LNCaP clone FGC (cell line): ENCODE measurements at regions not wholly inside any gene's neighbourhood (a gene's known extent, or its start where the extent isn't known, plus 50 kb on each side); places are given as distances from the start of the nearest gene placed in this dataset.

Experiments used
- DNase-seq: peaks from one replicate; pipeline ENCODE4 v3.0.0-alpha.2; 2011; ENCODE audit warnings: low read depth
- H3K4me3 ChIP-seq: 2 replicates; pipeline ENCODE4 v1.5.1; 2011; ENCODE audit warnings: mild to moderate bottlenecking, low read depth, low read length, control low read depth
- TF ChIP-seq, protein P1 (sequence below): IDR thresholded peaks from 2 replicates; pipeline ENCODE4 v1.5.1; 2012; ENCODE audit warnings: mild to moderate bottlenecking; ENCODE audit not compliant: control insufficient read depth, insufficient read depth; ENCODE audit errors: extremely low read depth

DNA sequence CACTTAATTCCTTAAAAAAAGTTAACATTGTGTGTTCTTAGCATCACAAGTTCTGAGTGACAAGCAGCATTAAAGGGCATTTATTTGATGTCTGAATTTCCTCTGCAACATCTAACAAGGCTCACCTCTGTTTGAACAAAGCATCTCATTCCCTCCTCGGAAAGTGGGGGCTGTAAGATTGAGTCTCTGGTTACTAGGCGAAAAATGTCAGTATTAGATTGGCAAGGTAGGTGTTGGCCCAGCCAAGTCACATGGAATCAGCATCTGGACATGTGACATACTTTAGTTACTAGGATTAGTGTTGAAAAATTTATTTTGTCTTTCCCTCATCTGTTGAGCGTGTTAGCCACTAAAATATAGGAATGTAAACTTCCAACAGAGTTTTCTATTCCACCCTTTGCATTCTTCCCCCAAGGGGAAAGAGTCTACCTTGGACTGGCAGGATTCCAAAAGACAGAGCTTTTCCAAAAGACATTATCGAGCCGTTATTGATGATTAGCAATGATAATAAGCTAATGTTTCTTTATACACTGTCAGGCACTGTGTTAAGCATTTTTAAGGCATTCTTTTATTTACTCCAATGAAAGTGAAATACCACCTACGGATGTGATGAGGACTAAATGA lies 194.9 kb upstream of the BTG1 start:
- TF ChIP-seq, protein P1, sequence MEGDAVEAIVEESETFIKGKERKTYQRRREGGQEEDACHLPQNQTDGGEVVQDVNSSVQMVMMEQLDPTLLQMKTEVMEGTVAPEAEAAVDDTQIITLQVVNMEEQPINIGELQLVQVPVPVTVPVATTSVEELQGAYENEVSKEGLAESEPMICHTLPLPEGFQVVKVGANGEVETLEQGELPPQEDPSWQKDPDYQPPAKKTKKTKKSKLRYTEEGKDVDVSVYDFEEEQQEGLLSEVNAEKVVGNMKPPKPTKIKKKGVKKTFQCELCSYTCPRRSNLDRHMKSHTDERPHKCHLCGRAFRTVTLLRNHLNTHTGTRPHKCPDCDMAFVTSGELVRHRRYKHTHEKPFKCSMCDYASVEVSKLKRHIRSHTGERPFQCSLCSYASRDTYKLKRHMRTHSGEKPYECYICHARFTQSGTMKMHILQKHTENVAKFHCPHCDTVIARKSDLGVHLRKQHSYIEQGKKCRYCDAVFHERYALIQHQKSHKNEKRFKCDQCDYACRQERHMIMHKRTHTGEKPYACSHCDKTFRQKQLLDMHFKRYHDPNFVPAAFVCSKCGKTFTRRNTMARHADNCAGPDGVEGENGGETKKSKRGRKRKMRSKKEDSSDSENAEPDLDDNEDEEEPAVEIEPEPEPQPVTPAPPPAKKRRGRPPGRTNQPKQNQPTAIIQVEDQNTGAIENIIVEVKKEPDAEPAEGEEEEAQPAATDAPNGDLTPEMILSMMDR: no peak
- no peak overlapping the region for H3K4me3 ChIP-seq
- DNase-seq: no peak

DNA sequence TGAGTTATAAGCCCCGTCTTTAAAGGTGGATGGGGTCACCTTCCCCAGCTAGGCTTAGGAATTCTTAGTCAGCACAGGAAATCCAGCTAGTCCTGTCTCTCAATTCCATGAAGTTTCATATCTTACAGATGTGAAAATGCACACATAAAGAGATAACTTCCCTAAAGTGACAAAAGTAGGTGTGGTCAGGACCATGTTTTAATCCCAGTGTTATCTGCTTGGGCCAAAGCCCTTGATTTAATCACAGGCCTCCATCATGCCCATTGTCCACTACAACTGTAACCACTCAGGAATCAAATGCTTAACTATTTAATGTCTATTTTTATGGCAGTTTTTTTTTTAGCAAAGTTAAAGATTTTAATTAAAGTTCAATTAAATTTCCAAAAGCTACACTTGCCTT lies 194.4 kb upstream of the BTG1 start:
- TF ChIP-seq, protein P1: no peak
- no peak overlapping the region for H3K4me3 ChIP-seq

DNA sequence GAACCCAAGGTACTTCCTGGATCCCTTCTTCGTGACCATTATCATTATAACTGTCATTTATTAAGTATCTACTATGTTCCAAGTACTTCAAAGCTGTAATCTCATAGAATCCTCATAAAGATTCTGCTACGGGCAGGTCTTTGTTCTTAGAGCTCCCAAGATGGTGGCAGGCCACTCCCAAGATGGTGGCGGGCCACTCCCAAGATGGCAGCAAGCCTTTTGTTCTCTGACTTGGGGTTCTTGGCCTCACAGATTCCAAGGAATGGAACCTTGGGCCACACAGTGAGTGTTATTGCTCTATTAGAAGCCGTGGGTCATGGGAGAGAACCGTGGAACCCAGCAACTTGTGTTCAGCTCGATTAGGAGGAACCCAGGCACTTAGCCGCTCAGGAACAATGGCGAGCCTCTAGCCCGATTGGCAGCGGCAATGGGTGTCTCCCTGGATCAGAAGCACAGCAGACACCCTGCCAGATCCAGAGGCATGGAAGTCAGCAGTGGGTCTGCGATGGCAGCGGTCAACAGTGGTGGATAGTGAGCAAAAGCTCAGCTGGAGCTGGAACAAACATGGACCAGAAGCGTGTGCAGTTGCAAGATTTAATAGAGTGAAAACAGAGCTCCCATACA lies 193.7 kb upstream of the BTG1 start:
- TF ChIP-seq, protein P1: no peak
- H3K4me3 ChIP-seq: no peak overlapping the region
- DNase-seq: no peak

More for the DNA sequence above, 194.4 kb upstream of the BTG1 start:
- no peak for DNase-seq

DNA sequence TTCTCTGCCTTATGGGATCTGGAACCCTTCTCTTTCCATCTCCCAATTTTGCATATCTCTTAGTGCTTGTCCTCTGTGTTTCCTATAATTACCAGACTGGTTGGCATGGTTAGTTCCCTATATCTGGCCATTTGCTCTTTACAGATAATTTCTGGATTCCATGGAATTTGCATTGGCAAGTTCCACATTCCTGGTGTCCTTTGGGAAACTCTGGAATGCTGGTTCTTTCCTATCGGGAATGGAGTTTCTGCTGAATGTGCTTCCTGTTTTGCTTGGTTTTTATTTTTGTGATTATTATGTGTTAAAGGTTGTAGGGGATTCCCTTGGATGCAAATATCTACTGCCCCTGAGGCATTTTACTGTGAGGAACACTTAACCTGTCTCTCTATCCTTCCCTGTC lies 193.0 kb upstream of the BTG1 start:
- no peak overlapping the region for H3K4me3 ChIP-seq
- TF ChIP-seq, protein P1: no peak
- DNase-seq: no peak

DNA sequence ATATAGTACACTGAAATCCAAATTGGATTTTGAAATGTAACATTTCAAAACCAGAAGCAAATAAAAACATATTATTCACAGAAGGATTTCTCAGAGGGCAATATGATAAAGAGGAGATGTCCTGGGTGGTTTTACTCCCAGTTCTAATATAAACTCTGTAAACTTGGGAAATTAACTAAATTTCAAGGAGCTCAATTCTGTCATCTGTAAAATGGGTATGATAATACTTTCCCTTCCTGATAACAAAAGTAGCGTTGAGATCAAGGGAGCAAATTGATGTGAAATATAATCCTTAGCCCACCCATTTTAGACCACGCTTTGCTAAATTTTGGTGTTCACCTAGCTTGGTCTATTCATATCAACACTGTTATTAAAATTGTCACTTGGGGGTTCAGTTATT lies 192.5 kb upstream of the BTG1 start:
- TF ChIP-seq, protein P1: no peak
- DNase-seq: no peak
- H3K4me3 ChIP-seq: no peak overlapping the region

DNA sequence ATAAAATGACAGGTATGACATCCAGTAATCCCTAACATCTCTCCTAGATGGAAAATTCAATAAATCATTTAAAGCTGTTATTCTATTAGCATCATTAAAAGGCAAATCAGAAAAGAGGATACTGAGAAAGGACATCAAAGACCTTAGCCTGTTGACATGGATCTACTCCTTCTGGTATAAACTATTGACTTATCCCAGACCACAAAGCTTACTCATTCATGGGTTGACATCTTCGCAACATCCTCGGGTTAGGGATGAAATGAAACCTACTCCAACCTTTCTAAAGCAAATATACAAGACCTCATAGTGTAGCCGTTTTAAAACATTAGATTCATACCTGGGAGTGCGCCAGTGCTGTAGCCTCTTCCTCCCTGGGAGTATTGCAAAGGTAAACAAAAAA lies 191.5 kb upstream of the BTG1 start:
- H3K4me3 ChIP-seq: no peak overlapping the region
- TF ChIP-seq, protein P1: no peak
- DNase-seq: no peak

DNA sequence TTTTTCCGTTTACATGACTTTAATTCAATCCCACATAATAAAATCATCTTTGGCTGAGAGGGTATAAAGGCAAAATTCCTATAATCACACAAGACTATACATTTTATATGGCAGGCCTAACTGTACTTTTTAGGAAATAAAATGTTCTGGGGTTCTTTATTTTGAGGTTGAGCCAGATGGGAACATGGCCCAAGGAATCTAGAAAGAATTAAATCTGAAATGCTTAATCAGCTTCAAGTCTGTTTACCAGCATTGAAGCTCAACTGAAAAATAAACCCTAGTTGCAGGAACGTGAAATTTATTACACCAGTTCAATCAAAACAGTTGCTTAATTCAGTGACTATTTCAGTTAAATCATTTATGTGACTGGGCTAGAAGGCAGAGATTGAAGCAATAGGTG lies 191.0 kb upstream of the BTG1 start:
- no peak overlapping the region for H3K4me3 ChIP-seq
- TF ChIP-seq, protein P1: no peak
- DNase-seq: no peak
